NCI-H69 (cell line): ENCODE measurements at regions not wholly inside any gene's neighbourhood (a gene's known extent, or its start where the extent isn't known, plus 50 kb on each side); places are given as distances from the start of the nearest gene placed in this dataset.
"Not testable (repeated sequence)": the region's sequence is repeated elsewhere in the genome, so short reads cannot be mapped to it uniquely, and the experiment has no call there.

ENCODE experiments used
- DNase-seq: peaks from one replicate; lab custom pipeline; 2025; lab: John Stamatoyannopoulos, UW

DNA sequence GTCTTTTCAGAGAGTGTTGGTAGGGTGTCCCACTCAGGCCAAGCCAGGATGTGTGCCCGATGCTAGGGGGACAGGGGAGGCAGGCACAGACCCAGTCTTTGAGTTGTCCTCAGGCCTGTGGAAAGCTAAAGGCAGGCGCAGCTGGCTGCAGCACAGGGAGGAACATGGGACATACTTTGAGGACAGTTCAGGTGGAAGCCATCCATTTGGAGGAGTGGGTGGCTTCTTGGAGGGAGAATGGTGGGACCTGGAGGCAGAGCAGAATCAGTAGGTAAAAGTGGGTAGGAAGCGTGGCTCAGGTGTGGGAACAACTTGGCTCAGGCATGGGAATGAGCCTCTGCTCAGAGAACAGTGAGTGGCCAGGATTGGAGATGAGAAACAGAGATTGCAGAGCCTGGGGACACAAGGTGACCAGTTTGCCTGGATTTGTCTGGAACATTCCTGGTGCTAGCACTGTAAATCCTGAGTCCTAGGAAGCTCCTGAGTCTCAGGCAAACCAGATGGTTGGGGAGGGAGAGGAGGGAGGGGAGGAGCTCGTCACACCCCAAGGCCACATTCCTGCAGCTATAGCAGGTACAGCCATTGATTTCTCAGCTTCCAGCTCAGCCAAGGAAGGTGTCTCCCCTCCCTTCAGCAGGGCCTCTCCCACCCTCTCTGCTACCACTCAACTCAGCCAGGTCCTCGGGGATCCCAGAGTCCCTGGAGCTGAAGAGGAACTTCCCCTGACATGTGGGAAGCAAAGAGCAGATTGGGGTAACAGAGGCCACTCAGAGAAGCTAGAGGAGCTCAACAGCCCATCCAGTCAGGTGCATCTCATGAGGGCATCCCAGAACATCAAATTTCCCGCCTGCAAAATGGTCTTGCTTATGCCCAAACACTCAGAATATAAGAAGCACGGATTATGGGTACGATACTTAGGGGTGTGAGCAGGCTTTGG is 65.2 kb upstream of the TINAGL1 start:
- DNase-seq: peak; percentile 44

- no peak for DNase-seq
Observed at GRCh38 chr1:31511848-31512615, 64.3 kb upstream of the TINAGL1 start.

- no peak for DNase-seq
Observed at GRCh38 chr1:31514117-31514516, 62.2 kb upstream of the TINAGL1 start.

- DNase-seq: no peak
Observed at GRCh38 chr1:31515056-31515775, 61.1 kb upstream of the TINAGL1 start.

- no peak for DNase-seq
Observed at GRCh38 chr1:31515936-31516335, 60.4 kb upstream of the TINAGL1 start.

DNA sequence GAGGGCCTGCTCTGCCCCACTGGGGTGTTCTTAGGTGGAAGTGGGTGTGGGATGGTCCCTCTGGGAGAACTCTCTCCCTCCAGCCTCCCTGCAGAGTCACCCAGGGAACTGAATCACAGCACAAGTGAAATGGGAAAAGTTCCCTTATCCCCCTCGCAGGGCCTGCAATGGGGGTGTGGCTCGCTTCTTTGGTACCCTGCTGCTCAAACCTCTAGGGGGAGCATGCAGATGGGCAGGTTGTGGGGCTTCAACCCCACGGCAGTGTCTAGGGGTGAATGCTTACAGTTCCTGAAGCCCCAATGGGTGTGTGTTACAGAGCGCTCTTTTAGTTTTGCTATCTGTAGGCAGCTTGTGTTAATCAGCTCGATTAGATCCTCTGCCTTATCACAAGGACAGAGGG is 59.0 kb upstream of the TINAGL1 start:
- DNase-seq: no peak

DNA sequence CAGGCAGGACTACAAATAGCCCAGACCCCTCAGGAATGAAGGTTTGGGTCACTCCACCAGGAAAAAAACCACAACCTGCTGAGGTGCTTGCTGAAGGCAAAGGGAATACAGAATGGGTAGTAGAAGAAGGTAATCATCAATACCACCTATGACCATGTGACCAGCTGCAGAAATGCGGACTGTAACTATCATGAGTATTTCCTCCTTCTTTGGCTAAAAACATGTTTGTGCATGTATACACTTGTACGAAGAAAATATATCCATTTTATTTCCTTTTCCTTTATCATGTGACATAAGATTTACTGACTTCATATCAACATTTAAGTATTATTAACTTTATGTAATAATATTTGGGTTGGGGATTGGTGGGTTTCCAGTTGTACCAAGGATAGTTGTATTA is 58.3 kb upstream of the TINAGL1 start:
- DNase-seq: not testable (repeated sequence)

DNA sequence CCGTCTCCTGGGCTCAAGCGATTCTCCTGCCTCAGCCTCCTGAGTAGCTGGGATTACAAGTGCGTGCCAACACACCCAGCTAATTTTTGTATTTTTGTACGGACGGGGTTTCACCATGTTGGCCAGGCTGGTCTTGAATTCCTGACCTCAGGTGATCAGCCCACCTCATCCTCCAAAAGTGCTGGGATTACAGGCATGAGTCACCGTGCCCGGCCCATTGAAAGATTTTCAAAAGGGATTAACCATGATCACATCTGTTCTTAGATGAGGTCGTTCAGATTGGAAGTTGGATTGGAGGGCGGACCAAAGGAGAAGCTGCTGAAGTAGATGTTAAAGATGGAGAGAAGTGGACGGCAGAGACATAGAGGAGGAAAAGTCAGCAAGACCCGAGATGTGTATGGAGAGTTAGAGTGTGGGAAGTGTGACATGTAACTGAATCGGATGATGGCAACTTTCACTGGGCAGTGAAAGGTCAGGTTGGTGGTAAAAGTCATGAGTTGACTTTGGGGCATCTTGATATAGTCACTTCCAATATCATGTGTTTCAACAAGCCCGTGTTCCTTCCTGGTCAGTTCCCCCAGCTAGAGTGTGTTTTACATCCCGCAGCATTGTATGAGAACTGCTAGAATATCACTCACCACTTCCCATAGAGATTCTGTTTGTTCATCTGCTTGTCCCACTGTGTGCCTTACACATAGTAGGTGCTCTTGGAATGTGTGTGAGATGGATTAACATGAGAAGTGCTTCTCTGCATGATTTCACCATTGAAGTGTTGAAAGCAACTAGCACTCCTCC is 54.4 kb upstream of the TINAGL1 start:
- DNase-seq: no peak

GRCh38 chr1:31522556-31522845 is 53.8 kb upstream of the TINAGL1 start:
- DNase-seq: no peak

- DNase-seq: no peak
Observed at GRCh38 chr1:31523012-31523411, 53.3 kb upstream of the TINAGL1 start.

- no peak for DNase-seq
Observed at GRCh38 chr1:31523769-31524168, 52.5 kb upstream of the TINAGL1 start.

GRCh38 chr1:31524186-31524901 is 52.0 kb upstream of the TINAGL1 start:
- DNase-seq: no peak
